ENCODE measurements at regions not wholly inside any gene's neighbourhood (a gene's known extent, or its start where the extent isn't known, plus 50 kb on each side); places are given as distances from the start of the nearest gene placed in this dataset.

DNA sequence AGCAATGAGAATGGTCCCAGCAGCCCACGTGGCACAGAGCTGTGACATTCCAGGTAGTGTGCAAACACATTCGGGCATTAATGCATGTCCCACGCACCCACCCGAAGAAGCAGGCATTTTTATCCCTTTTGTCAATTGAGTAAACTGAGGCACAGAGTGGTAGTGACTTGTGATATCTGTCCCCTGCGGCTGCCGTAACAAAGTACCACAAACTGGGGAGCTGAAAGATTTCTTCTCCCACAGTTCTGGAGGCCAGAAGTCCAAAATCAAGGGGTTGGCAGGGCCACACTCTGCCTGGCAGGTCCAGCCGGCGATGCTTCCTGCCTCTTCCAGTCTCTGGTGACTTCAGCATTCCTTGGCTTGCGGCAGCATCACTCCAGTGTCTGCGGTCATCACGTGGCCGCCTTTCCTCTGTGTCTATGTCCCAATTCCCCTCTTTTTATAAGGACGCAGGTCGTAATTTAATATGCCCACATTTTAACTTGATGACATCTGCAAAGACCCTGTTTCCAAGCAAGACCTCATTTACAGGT is 221.9 kb upstream of the GSE1 start:
- CTCF ChIA-PET, result interaction anchor here (0.7 to 1.8 kb wide), 2 partner anchors 219 to 666 kb away, joined by 3 to 4 read pairs; no protein-coding TSS in a partner anchor
- Histone ChIP-seq H2AK5ac (ENCODE audit: low read depth, low read length) (peak overlapping the region; percentile 98), H3K4me2 (ENCODE audit: low read depth, low read length) (peak overlapping the region; percentile 11; the same call in 1 of the 2 replicates), H4K20me1 (ENCODE audit: insufficient read depth, low read length) (peaks cover 29% of the 10 kb centered on the region), H3K9me1 (ENCODE audit: insufficient read depth, low read length) (peaks cover 19% of the 10 kb centered on the region; the same call in 1 of the 2 replicates), H3K27ac (ENCODE audit: insufficient read depth, low read length) (peak overlapping the region; percentile 44), H3K9me3 (ENCODE audit: control insufficient read depth, insufficient read depth, low read length) (no peaks in the 10 kb centered on the region), H3K36me3 (ENCODE audit: control insufficient read depth, insufficient read depth, low read length) (no peaks in the 10 kb centered on the region), H3K23ac (ENCODE audit: low read depth, low read length) (peak overlapping the region; percentile 80; the same call in 1 of the 2 replicates), H3K4me1 (ENCODE audit: control insufficient read depth, insufficient read depth, low read length) (peaks cover 29% of the 10 kb centered on the region), H3K56ac (ENCODE audit: extremely low read depth, insufficient read depth, low read length) (peak overlapping the region; percentile 10; the same call in 1 of the 2 replicates), H2BK20ac (ENCODE audit: low read depth, low read length) (peak overlapping the region; percentile 91), H3K9ac (ENCODE audit: low read depth, low read length) (no peak overlapping the region), H2AFZ (replicated peaks; ENCODE audit: low read length, poor library complexity) (peak overlapping the region; percentile 62), H3K79me1 (ENCODE audit: low read depth in 1 of 2, low read length in 2 of 2) (peaks cover 29 to 56% of the 10 kb centered on the region in 2 experiments; a peak in 3 of 4 replicates), H3K14ac (replicated peaks; ENCODE audit: low read depth, low read length) (peak overlapping the region; percentile 52), H2BK5ac (ENCODE audit: low read depth, low read length, poor library complexity, severe bottlenecking) (peak overlapping the region; percentile 35), H4K5ac (ENCODE audit: low read depth, low read length) (no peak overlapping the region), H2BK120ac (ENCODE audit: low read depth, low read length) (peak overlapping the region; percentile 89), H2AK9ac (replicated peaks; ENCODE audit: low read depth, low read length, poor library complexity) (peak overlapping the region; percentile 32), H4K8ac (ENCODE audit: low read depth in 2 of 2, low read length in 2 of 2) (peak overlapping the region; percentile 3 to 56; a peak in 3 of 4 replicates), H3K4me3 (ENCODE audit: insufficient read depth, low read depth, low read length) (no peak overlapping the region), H4K91ac (ENCODE audit: insufficient read depth, low read depth, low read length) (peak overlapping the region; percentile 64), H3K27me3 (ENCODE audit: control insufficient read depth, insufficient read depth, low read length) (no peaks in the 10 kb centered on the region), H3K4ac (ENCODE audit: low read depth, low read length) (peak overlapping the region; percentile 95), H2BK15ac (ENCODE audit: low read depth, low read length) (peak overlapping the region; percentile 18; the same call in 2 of the 3 replicates), H3K18ac (ENCODE audit: low read depth, low read length) (peak overlapping the region; percentile 4; the same call in 1 of the 2 replicates)
- DNase-seq, result no peak
- POLR2A ChIA-PET (ENCODE audit: unreplicated experiment), result interaction anchor here (0.5 to 0.6 kb wide), 2 partner anchors 28 to 353 kb away, joined by 3 to 9 read pairs; no protein-coding TSS in a partner anchor
- no TSS peak for BruUV-seq (replicated peaks)
- dilution Hi-C loops (cut with HindIII; ENCODE audit: low sequenced_read_pairs, unreplicated experiment), result no loop called here
- WGBS, 2 experiments (ENCODE audit: extremely low coverage in 2 of 2, insufficient read length in 1 of 2), result 95% methylated on average over 8 of the region's 14 CpGs; no CpG with 5 or more reads in 1 of the 2 experiments
- no peak for ATAC-seq (ENCODE audit: low read depth)
- intact Hi-C loops (cut with micrococcal nuclease), result loop anchor here (10.0 kb wide), 1 partner anchor 164 kb away; no protein-coding TSS in a partner anchor
- in situ Hi-C loops (cut with MboI; ENCODE audit: low sequenced_read_pairs), result no loop called here
- TF ChIP-seq BHLHE40 (IDR thresholded peaks at IDR 0.05; ENCODE audit: low read depth, low read length), result no peak
- no peak for TF ChIP-seq SMC3 (IDR thresholded peaks at IDR 0.05; ENCODE audit: low read depth, low read length)
- no peak for TF ChIP-seq NFE2L2 (IDR thresholded peaks at IDR 0.05; ENCODE audit: low read depth, low read length)
- TF ChIP-seq, protein P1, sequence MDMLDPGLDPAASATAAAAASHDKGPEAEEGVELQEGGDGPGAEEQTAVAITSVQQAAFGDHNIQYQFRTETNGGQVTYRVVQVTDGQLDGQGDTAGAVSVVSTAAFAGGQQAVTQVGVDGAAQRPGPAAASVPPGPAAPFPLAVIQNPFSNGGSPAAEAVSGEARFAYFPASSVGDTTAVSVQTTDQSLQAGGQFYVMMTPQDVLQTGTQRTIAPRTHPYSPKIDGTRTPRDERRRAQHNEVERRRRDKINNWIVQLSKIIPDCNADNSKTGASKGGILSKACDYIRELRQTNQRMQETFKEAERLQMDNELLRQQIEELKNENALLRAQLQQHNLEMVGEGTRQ (IDR thresholded peaks at IDR 0.05; ENCODE audit: low read depth, low read length), result peak; percentile 42; the same call in 1 of the 2 replicates
- TF ChIP-seq RAD21 (IDR thresholded peaks at IDR 0.05; ENCODE audit: low read length), result no peak
- TF ChIP-seq MAZ (IDR thresholded peaks at IDR 0.05; ENCODE audit: borderline replicate concordance, low read depth, low read length), result no peak
- no peak for TF ChIP-seq RCOR1 (IDR thresholded peaks at IDR 0.05; ENCODE audit: insufficient replicate concordance, low read length)

Data from IMR-90 (cell line).